GM12874 (cell line): ENCODE measurements at regions not wholly inside any gene's neighbourhood (a gene's known extent, or its start where the extent isn't known, plus 50 kb on each side); places are given as distances from the start of the nearest gene placed in this dataset.

Source experiments
- TF ChIP-seq, protein P1 (sequence below): IDR thresholded peaks from 2 replicates; pipeline ENCODE4 v1.5.1; 2011; ENCODE audit warnings: low read depth, mild to moderate bottlenecking, control low read depth, low read length, moderate library complexity; ENCODE audit not compliant: insufficient read depth

DNA sequence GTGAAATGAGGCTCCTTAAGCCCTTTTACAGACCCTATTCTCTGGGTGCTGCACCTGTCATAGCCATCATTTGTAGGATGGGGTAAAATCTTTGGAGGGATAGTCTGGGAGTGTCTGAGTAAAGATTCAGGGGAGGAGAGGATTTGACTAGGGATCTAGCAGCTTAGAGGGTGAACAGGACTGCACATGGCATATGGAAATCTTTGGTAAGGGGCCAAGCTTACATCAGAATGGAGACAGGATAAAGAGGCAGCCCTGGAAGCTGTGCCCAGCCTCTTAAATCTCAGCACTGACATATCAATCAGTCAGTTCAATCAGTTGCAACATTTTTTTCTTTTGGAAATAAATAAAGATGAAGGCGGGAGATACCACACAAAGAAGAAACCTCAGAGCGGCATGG lies 301.8 kb upstream of the CADM1 start:
- TF ChIP-seq, protein P1, sequence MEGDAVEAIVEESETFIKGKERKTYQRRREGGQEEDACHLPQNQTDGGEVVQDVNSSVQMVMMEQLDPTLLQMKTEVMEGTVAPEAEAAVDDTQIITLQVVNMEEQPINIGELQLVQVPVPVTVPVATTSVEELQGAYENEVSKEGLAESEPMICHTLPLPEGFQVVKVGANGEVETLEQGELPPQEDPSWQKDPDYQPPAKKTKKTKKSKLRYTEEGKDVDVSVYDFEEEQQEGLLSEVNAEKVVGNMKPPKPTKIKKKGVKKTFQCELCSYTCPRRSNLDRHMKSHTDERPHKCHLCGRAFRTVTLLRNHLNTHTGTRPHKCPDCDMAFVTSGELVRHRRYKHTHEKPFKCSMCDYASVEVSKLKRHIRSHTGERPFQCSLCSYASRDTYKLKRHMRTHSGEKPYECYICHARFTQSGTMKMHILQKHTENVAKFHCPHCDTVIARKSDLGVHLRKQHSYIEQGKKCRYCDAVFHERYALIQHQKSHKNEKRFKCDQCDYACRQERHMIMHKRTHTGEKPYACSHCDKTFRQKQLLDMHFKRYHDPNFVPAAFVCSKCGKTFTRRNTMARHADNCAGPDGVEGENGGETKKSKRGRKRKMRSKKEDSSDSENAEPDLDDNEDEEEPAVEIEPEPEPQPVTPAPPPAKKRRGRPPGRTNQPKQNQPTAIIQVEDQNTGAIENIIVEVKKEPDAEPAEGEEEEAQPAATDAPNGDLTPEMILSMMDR: no peak

- TF ChIP-seq, protein P1: no peak
These were observed 299.0 kb upstream of the CADM1 start for GRCh38 chr11:115803073-115803740.

DNA sequence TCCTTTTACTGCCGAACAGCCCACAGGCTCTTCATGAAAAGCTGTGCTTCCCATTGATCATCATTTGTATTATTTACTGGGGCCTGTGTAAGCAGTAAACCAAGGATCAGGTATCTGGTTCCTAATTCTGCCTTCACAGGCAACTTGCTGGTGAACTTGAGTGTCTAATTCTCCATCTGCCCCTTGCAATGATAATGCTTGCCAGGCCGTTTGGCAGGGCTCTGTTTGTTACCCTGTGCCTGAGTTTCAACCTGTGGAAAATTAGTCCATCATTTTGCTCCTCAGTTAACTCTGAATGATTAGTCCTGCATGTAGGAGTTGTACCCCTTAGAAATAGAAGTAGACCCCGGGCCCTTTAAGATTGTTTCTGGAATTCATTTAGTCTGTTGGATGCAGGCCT lies 298.4 kb upstream of the CADM1 start:
- TF ChIP-seq, protein P1: no peak

DNA sequence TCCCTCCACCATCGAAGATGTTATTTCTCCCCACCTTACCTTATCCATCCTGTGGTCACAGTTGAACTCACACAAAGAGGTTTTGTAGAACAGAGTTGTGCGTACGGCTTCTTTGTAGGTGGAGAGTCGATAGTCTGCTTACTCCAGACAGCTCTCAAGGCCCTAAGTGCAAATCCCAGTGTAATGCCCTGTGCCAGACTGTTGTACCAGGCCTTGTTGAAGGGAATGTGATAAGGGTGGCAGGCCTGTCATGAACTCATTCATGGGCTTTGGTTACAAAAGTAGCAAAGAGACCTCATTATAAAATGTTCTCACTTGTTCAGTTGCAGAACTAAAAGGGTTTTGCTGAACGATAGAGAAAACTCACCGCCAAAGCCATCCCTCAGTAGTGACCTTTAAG lies 288.7 kb upstream of the CADM1 start:
- TF ChIP-seq, protein P1: no peak

DNA sequence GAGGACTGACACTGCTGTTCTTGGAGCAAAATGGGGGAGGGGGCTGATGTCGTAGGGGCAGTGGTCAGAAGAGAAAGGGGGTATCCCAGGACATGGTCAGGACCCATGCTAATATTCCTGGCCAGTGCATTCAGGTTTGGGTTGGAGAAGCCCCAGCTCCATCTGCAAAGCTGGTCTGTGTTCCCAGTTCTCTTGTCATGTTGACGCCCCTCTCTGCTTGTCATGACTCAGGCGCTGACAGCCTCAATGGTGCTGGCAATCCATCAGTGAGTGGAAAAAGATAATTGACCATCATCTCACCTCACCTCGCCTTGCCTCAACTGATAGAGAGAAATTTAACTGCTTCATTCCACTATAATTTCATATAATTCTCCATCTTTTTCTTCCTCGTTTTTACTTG lies 283.1 kb upstream of the CADM1 start:
- TF ChIP-seq, protein P1: no peak

- TF ChIP-seq, protein P1: no peak
These were observed 280.7 kb upstream of the CADM1 start for GRCh38 chr11:115784796-115785521.

GRCh38 chr11:115780646-115781362 lies 276.6 kb upstream of the CADM1 start:
- TF ChIP-seq, protein P1: no peak
